ENCODE measurements at regions not wholly inside any gene's neighbourhood (a gene's known extent, or its start where the extent isn't known, plus 50 kb on each side); places are given as distances from the start of the nearest gene placed in this dataset.
A peak's percentile ranks its signal among the peaks of the same experiment; 100 is the strongest.
"Not testable (repeated sequence)": the region's sequence is repeated elsewhere in the genome, so short reads cannot be mapped to it uniquely, and the experiment has no call there.

GRCh38 chr2:191500884-191501560 is 176.9 kb upstream of the NABP1 start:
- no peak for DNase-seq (ENCODE audit: extremely low read depth, low read depth)
- TF ChIP-seq CTCF (IDR thresholded peaks at IDR 0.05; ENCODE audit: low read depth, low read length): no peak

- peak; percentile 63 for TF ChIP-seq CTCF (IDR thresholded peaks at IDR 0.05; ENCODE audit: low read depth, low read length)
- DNase-seq (ENCODE audit: extremely low read depth, low read depth): peak; percentile 34
Observed at GRCh38 chr2:191501561-191502168, 176.3 kb upstream of the NABP1 start.

- no peak for TF ChIP-seq CTCF (IDR thresholded peaks at IDR 0.05; ENCODE audit: low read depth, low read length)
- no peak for DNase-seq (ENCODE audit: extremely low read depth, low read depth)
Observed at GRCh38 chr2:191506515-191506914, 171.4 kb upstream of the NABP1 start.

GRCh38 chr2:191507252-191507853 is 170.6 kb upstream of the NABP1 start:
- DNase-seq (ENCODE audit: extremely low read depth, low read depth): not testable (repeated sequence)

- no peak for DNase-seq (ENCODE audit: extremely low read depth, low read depth)
- TF ChIP-seq CTCF (IDR thresholded peaks at IDR 0.05; ENCODE audit: low read depth, low read length): no peak
Observed at GRCh38 chr2:191508738-191509137, 169.2 kb upstream of the NABP1 start.

GRCh38 chr2:191512216-191512835 is 165.6 kb upstream of the NABP1 start:
- no peak for TF ChIP-seq CTCF (IDR thresholded peaks at IDR 0.05; ENCODE audit: low read depth, low read length)
- DNase-seq (ENCODE audit: extremely low read depth, low read depth): no peak

GRCh38 chr2:191512874-191513273 is 165.1 kb upstream of the NABP1 start:
- no peak for DNase-seq (ENCODE audit: extremely low read depth, low read depth)
- no peak for TF ChIP-seq CTCF (IDR thresholded peaks at IDR 0.05; ENCODE audit: low read depth, low read length)
